ENCODE measurements at regions not wholly inside any gene's neighbourhood (a gene's known extent, or its start where the extent isn't known, plus 50 kb on each side); places are given as distances from the start of the nearest gene placed in this dataset.

GRCh38 chr5:84688566-84688965 is 303.9 kb upstream of the EDIL3 start:
- no peak for DNase-seq

- no peak for DNase-seq
Measured at GRCh38 chr5:84685121-84685894, 300.6 kb upstream of the EDIL3 start.

GRCh38 chr5:84683594-84683993 is 298.9 kb upstream of the EDIL3 start:
- DNase-seq = no peak

- DNase-seq = no peak
Measured at GRCh38 chr5:84682531-84682930, 297.9 kb upstream of the EDIL3 start.

- no peak for DNase-seq
Measured at GRCh38 chr5:84680908-84681307, 296.2 kb upstream of the EDIL3 start.

GRCh38 chr5:84673785-84674184 is 289.1 kb upstream of the EDIL3 start:
- no peak for DNase-seq

GRCh38 chr5:84667576-84667975 is 282.9 kb upstream of the EDIL3 start:
- DNase-seq = peak in 1 of 2 donors; percentile 6

GRCh38 chr5:84650429-84650828 is 265.7 kb upstream of the EDIL3 start:
- no peak for DNase-seq

GRCh38 chr5:84647581-84647980 is 262.9 kb upstream of the EDIL3 start:
- DNase-seq = no peak

- DNase-seq = no peak
Measured at GRCh38 chr5:84642795-84643194, 258.1 kb upstream of the EDIL3 start.

- DNase-seq = no peak
Measured at GRCh38 chr5:84642324-84642723, 257.6 kb upstream of the EDIL3 start.

- no peak for DNase-seq
Measured at GRCh38 chr5:84637662-84638375, 253.1 kb upstream of the EDIL3 start.

- DNase-seq = no peak
Measured at GRCh38 chr5:84635235-84636055, 250.8 kb upstream of the EDIL3 start.

GRCh38 chr5:84634256-84634655 is 249.6 kb upstream of the EDIL3 start:
- no peak for DNase-seq

- no peak for DNase-seq
Measured at GRCh38 chr5:84632418-84632817, 247.7 kb upstream of the EDIL3 start.

GRCh38 chr5:84628918-84629317 is 244.2 kb upstream of the EDIL3 start:
- DNase-seq = no peak

- no peak for DNase-seq
Measured at GRCh38 chr5:84623019-84623418, 238.3 kb upstream of the EDIL3 start.

GRCh38 chr5:84622461-84622860 is 237.8 kb upstream of the EDIL3 start:
- DNase-seq = no peak

GRCh38 chr5:84618262-84618661 is 233.6 kb upstream of the EDIL3 start:
- DNase-seq = no peak

- DNase-seq = no peak
Measured at GRCh38 chr5:84614906-84615305, 230.2 kb upstream of the EDIL3 start.

GRCh38 chr5:84606784-84607183 is 222.1 kb upstream of the EDIL3 start:
- no peak for DNase-seq

GRCh38 chr5:84605241-84605640 is 220.6 kb upstream of the EDIL3 start:
- no peak for DNase-seq
